Mammary epithelial cell (primary cell): ENCODE measurements at regions not wholly inside any gene's neighbourhood (a gene's known extent, or its start where the extent isn't known, plus 50 kb on each side); places are given as distances from the start of the nearest gene placed in this dataset.

Source experiments
- CTCF ChIP-seq, 2 donors: IDR thresholded peaks in 1 of 2; conservative IDR thresholded peaks in 1 of 2; 2 replicates each; pipeline ENCODE4 v1.5.1; 2011 to 2012; ENCODE audit warnings: inconsistent platforms in 2 of 2, low read length in 2 of 2, mild to moderate bottlenecking in 2 of 2, control low read depth in 1 of 2, low read depth in 1 of 2; ENCODE audit not compliant: insufficient read depth in 1 of 2; ENCODE audit errors: extremely low read depth in 1 of 2
- EZH2 ChIP-seq: IDR thresholded peaks from 2 replicates; pipeline ENCODE4 v1.6.1; 2012; ENCODE audit warnings: low read length, inconsistent platforms, borderline replicate concordance

- TF ChIP-seq CTCF (conservative IDR thresholded peaks at IDR 0.05 in 1 of 2, IDR thresholded peaks at IDR 0.05 in 1 of 2; ENCODE audit: extremely low read depth in 1 of 2, insufficient read depth in 1 of 2, low read depth in 1 of 2, low read length in 2 of 2): no peak
- no peak for TF ChIP-seq EZH2
Measured at GRCh38 chr10:3877211-3878000, 92.4 kb upstream of the KLF6 start.
